HEK293T (cell line): ENCODE measurements at regions not wholly inside any gene's neighbourhood (a gene's known extent, or its start where the extent isn't known, plus 50 kb on each side); places are given as distances from the start of the nearest gene placed in this dataset.

Experiments used
- ARNT ChIP-seq: fragments of 450-650 bp; IDR thresholded peaks from 2 replicates; pipeline ENCODE4 v1.6.1; 2017; ENCODE audit warnings: mild to moderate bottlenecking
- BHLHE40 ChIP-seq: fragments of 450-650 bp; IDR thresholded peaks from 2 replicates; pipeline ENCODE4 v1.6.1; 2016; ENCODE audit warnings: mild to moderate bottlenecking, moderate library complexity, borderline replicate concordance
- CTBP1 ChIP-seq: fragments of 450-650 bp; IDR thresholded peaks from 2 replicates; pipeline ENCODE4 v1.6.1; 2016; ENCODE audit warnings: borderline replicate concordance
- ELF4 ChIP-seq: fragments of 450-650 bp; IDR thresholded peaks from 2 replicates; pipeline ENCODE4 v1.6.1; 2017; ENCODE audit warnings: antibody characterized with exemption
- FOXA1 ChIP-seq: fragments of 450-650 bp; IDR thresholded peaks from 2 replicates; pipeline ENCODE4 v1.6.1; 2016; ENCODE audit warnings: mild to moderate bottlenecking
- FOXK2 ChIP-seq: fragments of 450-650 bp; IDR thresholded peaks from 2 replicates; pipeline ENCODE4 v1.6.1; 2016; ENCODE audit warnings: mild to moderate bottlenecking
- FOXM1 ChIP-seq: fragments of 450-650 bp; IDR thresholded peaks from 2 replicates; pipeline ENCODE4 v1.6.1; 2017; ENCODE audit warnings: mild to moderate bottlenecking, borderline replicate concordance
- HDGF ChIP-seq: fragments of 450-650 bp; IDR thresholded peaks from 2 replicates; pipeline ENCODE4 v1.6.1; 2017; ENCODE audit warnings: antibody characterized with exemption, borderline replicate concordance
- NFRKB ChIP-seq: fragments of 450-650 bp; IDR thresholded peaks from 2 replicates; pipeline ENCODE4 v1.6.1; 2016; ENCODE audit warnings: mild to moderate bottlenecking, moderate library complexity
- PKNOX1 ChIP-seq: fragments of 450-650 bp; IDR thresholded peaks from 2 replicates; pipeline ENCODE4 v1.6.1; 2016
- SP1 ChIP-seq: fragments of 450-650 bp; IDR thresholded peaks from 2 replicates; pipeline ENCODE4 v1.6.1; 2017
- SUZ12 ChIP-seq: fragments of 450-650 bp; IDR thresholded peaks from 2 replicates; pipeline ENCODE4 v1.6.1; 2016; ENCODE audit warnings: mild to moderate bottlenecking
- TARDBP ChIP-seq: fragments of 450-650 bp; IDR thresholded peaks from 2 replicates; pipeline ENCODE4 v1.6.1; 2016

- no peak for TF ChIP-seq FOXM1
- no peak for TF ChIP-seq SUZ12
- TF ChIP-seq ELF4 = no peak
- no peak for TF ChIP-seq FOXK2
- no peak for TF ChIP-seq HDGF
- TF ChIP-seq PKNOX1 = no peak
- no peak for TF ChIP-seq BHLHE40
- no peak for TF ChIP-seq FOXA1
- no peak for TF ChIP-seq TARDBP
- TF ChIP-seq ARNT = no peak
- no peak for TF ChIP-seq SP1
- no peak for TF ChIP-seq CTBP1
- no peak for TF ChIP-seq NFRKB
Observed at GRCh38 chr14:52121441-52121840, 52.6 kb upstream of the NID2 start.
